Heart right ventricle (tissue), 16 donors: ENCODE measurements at regions not wholly inside any gene's neighbourhood (a gene's known extent, or its start where the extent isn't known, plus 50 kb on each side); places are given as distances from the start of the nearest gene placed in this dataset.

Source experiments
- ATAC-seq, 8 donors: fragments of 200-7000 bp; cut with Tn5 transposase; one replicate each; pipeline ENCODE4 v1.9.1; 2020; ENCODE audit warnings: mild to moderate bottlenecking in 8 of 8, moderate library complexity in 8 of 8, moderate number of reproducible peaks in 1 of 8
- DNase-seq, 2 donors: peaks; one replicate each; pipeline ENCODE4 v3.0.0-alpha.2; 2020
- H3K27ac ChIP-seq, 10 donors: fragments of 200-600 bp; sonication (generic) in 2 of 10; one replicate each; pipeline versions ENCODE4 v1.5.0 to v1.8.0; 2020 to 2022; ENCODE audit warnings: mild to moderate bottlenecking in 3 of 10
- H3K27me3 ChIP-seq, 7 donors: fragments of 200-600 bp; one replicate each; pipeline ENCODE4 v1.8.0; 2021 to 2022; ENCODE audit warnings: mild to moderate bottlenecking in 2 of 7
- H3K36me3 ChIP-seq, 9 donors: fragments of 200-600 bp; sonication (generic) in 1 of 9; one replicate each; pipeline versions ENCODE4 v1.5.0 to v1.8.0; 2020 to 2022; ENCODE audit warnings: mild to moderate bottlenecking in 2 of 9
- H3K4me1 ChIP-seq, 9 donors: fragments of 200-600 bp; sonication (generic) in 1 of 9; one replicate each; pipeline versions ENCODE4 v1.5.0 to v1.8.0; 2020 to 2022; ENCODE audit warnings: mild to moderate bottlenecking in 4 of 9
- H3K4me3 ChIP-seq, 10 donors: fragments of 200-600 bp; sonication (generic) in 2 of 10; one replicate each; pipeline versions ENCODE4 v1.5.0 to v1.8.0; 2020 to 2022; ENCODE audit warnings: mild to moderate bottlenecking in 7 of 10, moderate library complexity in 2 of 10
- H3K9me3 ChIP-seq, 11 donors: fragments of 200-600 bp in 10 of 11; sonication (generic) in 2 of 11; one replicate each; pipeline versions ENCODE4 v1.5.0 to v1.8.0; 2013 to 2022; ENCODE audit warnings: mild to moderate bottlenecking in 2 of 11, control low read depth in 1 of 11, moderate library complexity in 1 of 11
- WGBS, 2 donors: extraction: QIAGEN DNeasy Blood & Tissue Kit; methylation state at CpG; one replicate each; pipeline ENCODE4 v1.1.7; 2013; ENCODE audit warnings: inconsistent platforms in 1 of 2; 5-methylcytosine and 5-hydroxymethylcytosine counted together
- intact Hi-C, 10 donors: fragments of 100-400 bp; cut with DNase I; formaldehyde crosslinking; loops; one replicate each; pipeline versions ENCODE4 v1.11.1 to v1.14.2; 2022
- TF ChIP-seq, protein P1 (sequence below), 9 donors: fragments of 200-600 bp; sonication (generic) in 2 of 9; IDR thresholded peaks; one replicate each; pipeline versions ENCODE4 v1.5.0 to v1.8.0; 2021 to 2022; ENCODE audit warnings: antibody characterized with exemption in 9 of 9, mild to moderate bottlenecking in 5 of 9, moderate library complexity in 1 of 9
- donor health status: Arrhythmogenic right ventricular cardiomyopathy.
- donor health status: ischemic (EF 13 %, LVEDD 7.1; RV severe dilation, severe dysfunction).
- donor health status: healthy with polysubstance abuse.
- donor health status: DM: no; HTN: yes; CAD: no.
- donor health status: DM: no; HTN: no; CAD: no.
- donor health status: ischemic (EF 25% LVEDD 6.9; RV normal size, moderate dysfunction).
- donor health status: ischemic (EF 25% LVEDD 5.7; RV mildly dilated, moderate dysfunction).
- donor health status: healthy.
- donor health status: DM: yes; HTN: yes; CAD: no.
- donor health status: Ischemic cardiomyopathy.
- donor health status: ischemic (EF 35%, LVEDD 5.7; RV mildly dilated, moderate dysfunction).
- donor health status: nonischemic (EF 11% LVEDD 7.7; RV severe dilation, severe dysfunction).
- donor health status: DM: yes; HTN: yes; CAD: no.
- donor health status: PGD.
- donor health status: ischemic (EF 29% LVEDD 5.4; RV normal size, mild dysfunction).
- donor health status: nonischemic (EF 23%, LVEDD 6.1; RV moderate dilation, normal function).

DNA sequence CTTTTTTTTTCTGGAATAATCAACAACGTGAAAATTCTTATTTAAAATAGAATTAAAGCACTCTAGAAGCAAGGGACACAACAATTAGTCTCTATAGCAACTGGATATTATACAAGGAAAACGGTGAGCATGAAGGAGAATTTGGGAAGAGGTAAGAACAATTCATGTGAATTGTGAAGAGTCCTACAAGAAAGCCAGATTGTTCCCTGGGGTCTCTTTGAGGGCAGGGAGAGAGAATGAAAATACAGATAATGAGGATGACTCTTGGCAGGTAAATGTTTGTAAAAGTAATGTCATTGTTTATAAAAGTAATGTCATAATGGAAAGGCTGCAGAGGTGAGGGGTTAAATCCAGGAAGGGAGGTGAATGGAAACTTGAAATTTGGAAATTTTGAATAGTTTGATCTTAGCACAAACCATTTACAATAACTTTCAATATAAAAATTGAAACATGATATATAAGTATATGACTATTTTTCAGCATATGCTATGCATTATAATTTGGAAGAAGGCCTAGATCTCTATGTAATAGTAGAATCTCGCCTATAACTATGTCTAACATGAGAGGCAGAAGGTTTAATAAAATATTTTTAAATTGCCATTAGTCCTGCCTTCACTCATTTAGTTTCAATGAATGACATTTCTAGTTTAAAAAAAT lies 378.8 kb upstream of the DCN start:
- no peak for ATAC-seq

DNA sequence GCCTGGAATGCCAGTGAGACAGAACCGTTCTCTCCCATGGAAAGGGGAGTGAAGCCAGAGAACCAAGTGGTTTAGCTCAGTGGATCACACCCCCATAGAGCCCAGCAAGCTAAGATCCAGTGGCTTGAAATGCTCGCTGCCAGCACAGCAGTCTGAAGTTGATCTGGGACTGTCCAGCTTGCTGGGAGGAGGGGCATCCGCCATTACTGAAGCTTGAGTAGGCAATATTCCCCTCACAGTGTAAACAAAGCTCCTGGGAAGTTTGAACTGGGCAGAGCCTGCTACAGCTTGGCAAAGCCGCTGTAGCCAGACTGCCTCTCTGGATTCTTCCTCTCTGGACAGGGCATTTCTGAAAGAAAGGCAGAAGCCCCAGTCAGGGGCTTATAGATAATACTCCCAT lies 374.3 kb upstream of the DCN start:
- 93 to 94% methylated on average over 4 of the region's 4 CpGs for WGBS, 2 donors
- TF ChIP-seq, protein P1, sequence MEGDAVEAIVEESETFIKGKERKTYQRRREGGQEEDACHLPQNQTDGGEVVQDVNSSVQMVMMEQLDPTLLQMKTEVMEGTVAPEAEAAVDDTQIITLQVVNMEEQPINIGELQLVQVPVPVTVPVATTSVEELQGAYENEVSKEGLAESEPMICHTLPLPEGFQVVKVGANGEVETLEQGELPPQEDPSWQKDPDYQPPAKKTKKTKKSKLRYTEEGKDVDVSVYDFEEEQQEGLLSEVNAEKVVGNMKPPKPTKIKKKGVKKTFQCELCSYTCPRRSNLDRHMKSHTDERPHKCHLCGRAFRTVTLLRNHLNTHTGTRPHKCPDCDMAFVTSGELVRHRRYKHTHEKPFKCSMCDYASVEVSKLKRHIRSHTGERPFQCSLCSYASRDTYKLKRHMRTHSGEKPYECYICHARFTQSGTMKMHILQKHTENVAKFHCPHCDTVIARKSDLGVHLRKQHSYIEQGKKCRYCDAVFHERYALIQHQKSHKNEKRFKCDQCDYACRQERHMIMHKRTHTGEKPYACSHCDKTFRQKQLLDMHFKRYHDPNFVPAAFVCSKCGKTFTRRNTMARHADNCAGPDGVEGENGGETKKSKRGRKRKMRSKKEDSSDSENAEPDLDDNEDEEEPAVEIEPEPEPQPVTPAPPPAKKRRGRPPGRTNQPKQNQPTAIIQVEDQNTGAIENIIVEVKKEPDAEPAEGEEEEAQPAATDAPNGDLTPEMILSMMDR (IDR thresholded peaks at IDR 0.05): no peak

More for the DNA sequence above, 378.8 kb upstream of the DCN start:
- no peaks in the 10 kb centered on the region for H3K27me3 ChIP-seq
- H3K4me3 ChIP-seq: no peak overlapping the region
- intact Hi-C loops: loop anchor here in 2 of 10 donors (10.0 kb wide), 3 partner anchors 177 to 1023 kb away; no protein-coding TSS in a partner anchor
- TF ChIP-seq, protein P1 (IDR thresholded peaks at IDR 0.05): no peak
- H3K4me1 ChIP-seq: peaks cover 0 to 3% (median 0%) of the 10 kb centered on the region in 9 donors
- no peaks in the 10 kb centered on the region for H3K36me3 ChIP-seq
- no peak overlapping the region for H3K27ac ChIP-seq
- 74% methylated on average over 3 of the region's 3 CpGs for WGBS, 2 donors
- peaks cover 0 to 18% (median 0%) of the 10 kb centered on the region in 11 donors for H3K9me3 ChIP-seq
- DNase-seq: no peak

DNA sequence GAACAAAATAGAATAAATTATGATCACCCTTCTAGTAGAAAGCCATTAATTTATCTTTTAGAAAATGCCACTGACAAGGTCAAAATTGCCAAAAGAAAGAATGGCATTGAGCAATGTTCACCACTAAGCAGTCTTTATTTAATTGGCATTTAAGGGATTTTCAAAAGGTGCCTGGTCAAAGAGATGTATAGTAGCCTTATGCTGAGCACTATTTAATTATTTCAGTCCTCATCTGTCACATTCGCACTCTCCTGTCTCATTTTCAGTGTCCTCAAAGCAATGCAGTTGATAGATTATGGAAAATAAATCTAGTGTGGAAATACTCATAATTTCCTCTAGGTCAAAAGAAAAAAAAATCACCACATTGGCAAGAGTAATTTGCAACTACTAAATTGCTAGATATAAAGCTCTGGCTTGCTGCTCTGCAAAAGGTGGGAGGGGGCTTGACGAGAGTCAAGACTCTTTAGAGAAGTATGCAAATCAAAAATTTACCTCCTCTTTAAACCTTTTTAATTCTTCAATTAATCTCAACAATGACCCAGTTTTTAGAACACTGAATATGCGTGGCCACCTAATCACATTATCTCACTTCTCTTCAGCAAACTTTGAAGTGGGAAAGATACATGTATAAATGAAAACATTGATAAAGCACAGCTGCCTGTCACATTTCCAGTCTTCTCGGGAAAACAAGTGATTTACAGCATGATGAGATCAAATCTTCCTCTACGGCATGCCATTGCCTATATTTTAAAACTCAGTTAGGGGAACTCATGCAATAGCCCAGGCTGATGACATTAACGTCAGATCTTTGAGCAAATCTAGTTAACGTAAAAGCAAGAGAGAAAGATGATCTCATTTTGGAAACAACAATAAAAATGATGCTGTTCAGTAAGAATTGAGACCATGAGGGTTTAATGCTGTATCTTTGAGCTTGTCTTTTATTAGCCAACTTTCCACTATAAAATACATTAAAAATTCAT lies 373.1 kb upstream of the DCN start:
- intact Hi-C loops: no loop called here
- TF ChIP-seq, protein P1 (IDR thresholded peaks at IDR 0.05): no peak
- DNase-seq (no peak), ATAC-seq (no peak)
- H3K27me3 ChIP-seq: no peaks in the 10 kb centered on the region
- H3K36me3 ChIP-seq: no peaks in the 10 kb centered on the region
- H3K27ac ChIP-seq: no peak overlapping the region
- no peak overlapping the region for H3K4me3 ChIP-seq
- 62 to 67% methylated on average over 7 of the region's 7 CpGs for WGBS, 2 donors
- peaks cover 0 to 27% (median 0%) of the 10 kb centered on the region in 11 donors for H3K9me3 ChIP-seq
- H3K4me1 ChIP-seq: no peaks in the 10 kb centered on the region

More for the DNA sequence above, 374.3 kb upstream of the DCN start:
- intact Hi-C loops: no loop called here
- Histone ChIP-seq H3K27me3 (no peaks in the 10 kb centered on the region), H3K36me3 (no peaks in the 10 kb centered on the region), H3K9me3 (peaks cover 0 to 27% (median 0%) of the 10 kb centered on the region in 11 donors), H3K27ac (no peak overlapping the region), H3K4me3 (no peak overlapping the region), H3K4me1 (no peaks in the 10 kb centered on the region)
- no peak for ATAC-seq
- no peak for DNase-seq

DNA sequence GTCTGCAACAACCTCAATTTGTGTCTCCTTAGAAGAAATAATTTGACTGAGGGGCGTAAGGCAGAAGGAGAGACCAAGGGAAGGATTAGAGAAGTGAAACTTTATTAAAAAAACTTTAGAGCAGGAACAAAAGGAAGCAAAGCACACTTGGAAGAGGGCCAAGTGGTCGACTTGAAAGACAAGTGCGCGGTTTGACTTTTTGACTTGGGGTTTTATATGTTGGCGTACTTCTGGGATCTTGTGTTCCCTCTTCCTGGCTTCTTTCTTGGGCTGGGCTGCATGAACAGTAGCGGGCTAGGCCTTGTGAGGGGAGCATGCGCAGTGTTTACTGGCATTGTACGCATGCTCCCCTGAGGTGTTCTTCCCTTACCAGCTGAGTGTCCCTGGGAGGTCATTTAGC lies 369.3 kb upstream of the DCN start:
- 87 to 88% methylated on average over 8 of the region's 8 CpGs for WGBS, 2 donors
- no peak overlapping the region for H3K27ac ChIP-seq
- peak in 1 of 2 donors; percentile 10 for DNase-seq
- TF ChIP-seq, protein P1 (IDR thresholded peaks at IDR 0.05): no peak
- intact Hi-C loops: no loop called here
- no peaks in the 10 kb centered on the region for H3K4me1 ChIP-seq
- peaks cover 0 to 18% (median 0%) of the 10 kb centered on the region in 11 donors for H3K9me3 ChIP-seq
- H3K4me3 ChIP-seq: no peak overlapping the region
- ATAC-seq: peak in 4 of 8 donors; percentile 30 to 61 (median 34)
- no peaks in the 10 kb centered on the region for H3K27me3 ChIP-seq
- no peaks in the 10 kb centered on the region for H3K36me3 ChIP-seq
